HG03108 (cell line): ENCODE measurements at regions not wholly inside any gene's neighbourhood (a gene's known extent, or its start where the extent isn't known, plus 50 kb on each side); places are given as distances from the start of the nearest gene placed in this dataset.

ENCODE experiments used
- ATAC-seq: cut with Tn5 transposase; IDR thresholded peaks from one replicate; pipeline ENCODE4 v1.9.1; 2021; ENCODE audit warnings: moderate library complexity; ENCODE audit not compliant: unreplicated experiment

- ATAC-seq, result no peak
Measured at GRCh38 chr4:116449764-116450163, 635.6 kb downstream of the TRAM1L1 start.

- no peak for ATAC-seq
Measured at GRCh38 chr4:116444117-116444516, 641.3 kb downstream of the TRAM1L1 start.

- no peak for ATAC-seq
Measured at GRCh38 chr4:116438981-116439729, 646.2 kb downstream of the TRAM1L1 start.

GRCh38 chr4:116438417-116438816 is 647.0 kb downstream of the TRAM1L1 start:
- no peak for ATAC-seq

GRCh38 chr4:116427666-116428065 is 657.7 kb downstream of the TRAM1L1 start:
- no peak for ATAC-seq

- no peak for ATAC-seq
Measured at GRCh38 chr4:116413222-116413621, 672.2 kb downstream of the TRAM1L1 start.

- no peak for ATAC-seq
Measured at GRCh38 chr4:116401293-116401692, 684.1 kb downstream of the TRAM1L1 start.

- ATAC-seq, result no peak
Measured at GRCh38 chr4:116400480-116400879, 684.9 kb downstream of the TRAM1L1 start.

GRCh38 chr4:116397714-116398113 is 687.7 kb downstream of the TRAM1L1 start:
- no peak for ATAC-seq

GRCh38 chr4:116397291-116397690 is 688.1 kb downstream of the TRAM1L1 start:
- ATAC-seq, result no peak

GRCh38 chr4:116395408-116395807 is 690.0 kb downstream of the TRAM1L1 start:
- ATAC-seq, result no peak

GRCh38 chr4:116391020-116391419 is 694.4 kb downstream of the TRAM1L1 start:
- no peak for ATAC-seq

GRCh38 chr4:116389139-116389538 is 696.2 kb downstream of the TRAM1L1 start:
- no peak for ATAC-seq

GRCh38 chr4:116387937-116388474 is 697.4 kb downstream of the TRAM1L1 start:
- ATAC-seq, result no peak

GRCh38 chr4:116386856-116387255 is 698.5 kb downstream of the TRAM1L1 start:
- no peak for ATAC-seq

GRCh38 chr4:116385583-116385982 is 699.8 kb downstream of the TRAM1L1 start:
- ATAC-seq, result no peak

GRCh38 chr4:116374815-116375214 is 710.6 kb downstream of the TRAM1L1 start:
- ATAC-seq, result no peak

- no peak for ATAC-seq
Measured at GRCh38 chr4:116362583-116362982, 722.8 kb downstream of the TRAM1L1 start.

- ATAC-seq, result no peak
Measured at GRCh38 chr4:116361790-116362189, 723.6 kb downstream of the TRAM1L1 start.

GRCh38 chr4:116358633-116359222 is 726.6 kb downstream of the TRAM1L1 start:
- peak; percentile 91 for ATAC-seq

- no peak for ATAC-seq
Measured at GRCh38 chr4:116357758-116358157, 727.6 kb downstream of the TRAM1L1 start.

GRCh38 chr4:116346750-116347149 is 738.6 kb downstream of the TRAM1L1 start:
- ATAC-seq, result no peak
